ENCODE measurements at regions not wholly inside any gene's neighbourhood (a gene's known extent, or its start where the extent isn't known, plus 50 kb on each side); places are given as distances from the start of the nearest gene placed in this dataset.
"Not testable (repeated sequence)": the region's sequence is repeated elsewhere in the genome, so short reads cannot be mapped to it uniquely, and the experiment has no call there.

GRCh38 chr5:159799701-159800100, 116.6 kb upstream of the ADRA1B start:
- DNase-seq = no peak

- DNase-seq = no peak
These were observed 116.0 kb upstream of the ADRA1B start for GRCh38 chr5:159800131-159800840.

- DNase-seq = no peak
These were observed 115.0 kb upstream of the ADRA1B start for GRCh38 chr5:159801303-159801702.

- no peak for DNase-seq
These were observed 113.6 kb upstream of the ADRA1B start for GRCh38 chr5:159802661-159803060.

GRCh38 chr5:159804121-159804520, 112.2 kb upstream of the ADRA1B start:
- DNase-seq = no peak

GRCh38 chr5:159805021-159805420, 111.3 kb upstream of the ADRA1B start:
- DNase-seq = no peak

- DNase-seq = not testable (repeated sequence)
These were observed 109.1 kb upstream of the ADRA1B start for GRCh38 chr5:159807135-159807534.

GRCh38 chr5:159807586-159807985, 108.7 kb upstream of the ADRA1B start:
- no peak for DNase-seq

- no peak for DNase-seq
These were observed 104.6 kb upstream of the ADRA1B start for GRCh38 chr5:159811712-159812111.

GRCh38 chr5:159812759-159813158, 103.5 kb upstream of the ADRA1B start:
- DNase-seq = not testable (repeated sequence)

GRCh38 chr5:159814222-159814621, 102.1 kb upstream of the ADRA1B start:
- DNase-seq = no peak

- DNase-seq = no peak
These were observed 101.3 kb upstream of the ADRA1B start for GRCh38 chr5:159814805-159815585.

- DNase-seq = no peak
These were observed 98.8 kb upstream of the ADRA1B start for GRCh38 chr5:159817262-159818029.

GRCh38 chr5:159819591-159820411, 96.5 kb upstream of the ADRA1B start:
- DNase-seq = no peak

- no peak for DNase-seq
These were observed 95.6 kb upstream of the ADRA1B start for GRCh38 chr5:159820692-159821091.

GRCh38 chr5:159821461-159821940, 94.8 kb upstream of the ADRA1B start:
- DNase-seq = no peak

- DNase-seq = no peak
These were observed 91.8 kb upstream of the ADRA1B start for GRCh38 chr5:159824188-159825161.

GRCh38 chr5:159825551-159826051, 90.7 kb upstream of the ADRA1B start:
- DNase-seq = no peak

GRCh38 chr5:159826351-159827214, 89.7 kb upstream of the ADRA1B start:
- DNase-seq = no peak

GRCh38 chr5:159827861-159828260, 88.4 kb upstream of the ADRA1B start:
- no peak for DNase-seq
